ENCODE measurements at regions not wholly inside any gene's neighbourhood (a gene's known extent, or its start where the extent isn't known, plus 50 kb on each side); places are given as distances from the start of the nearest gene placed in this dataset.

DNA sequence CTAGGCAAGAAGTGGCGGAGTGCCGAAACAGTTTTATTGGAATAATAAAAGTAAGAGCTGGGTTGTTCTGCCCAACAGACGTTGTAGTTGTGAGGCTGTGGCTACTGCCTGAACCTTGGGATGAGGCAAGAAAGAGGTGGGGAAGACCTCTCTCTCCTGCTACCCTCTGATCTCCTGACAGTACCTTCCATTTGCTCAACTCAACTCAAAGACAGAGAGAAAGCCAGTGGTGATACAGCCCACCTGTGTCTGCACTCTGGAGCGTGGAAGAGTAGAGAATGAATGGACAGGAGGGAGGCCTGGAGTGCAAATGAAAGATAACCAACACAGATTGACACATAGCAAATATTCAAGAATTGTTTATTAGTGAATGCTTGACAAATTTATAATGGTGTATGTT, 590.3 kb downstream of the NYAP2 start:
- ChIA-PET CTCF (interaction anchor here (0.6 kb wide), 1 partner anchor 22 kb away, joined by 3 read pairs; no protein-coding TSS in a partner anchor), POLR2A (no interaction called here)
- TF ChIP-seq ATOH8 (CRISPR knock-in tag; IDR thresholded peaks at IDR 0.05; ENCODE audit: low read depth): no peak
- no peak for TF ChIP-seq FOSB (CRISPR knock-in tag; IDR thresholded peaks at IDR 0.05)
- TF ChIP-seq ESRRA (IDR thresholded peaks at IDR 0.05; ENCODE audit: borderline replicate concordance, low read length): no peak
- no peak for TF ChIP-seq KDM5A (IDR thresholded peaks at IDR 0.05)
- no peak for TF ChIP-seq HEYL (CRISPR knock-in tag; IDR thresholded peaks at IDR 0.05)
- no peak for TF ChIP-seq CHD2 (IDR thresholded peaks at IDR 0.05; ENCODE audit: low read length, partially characterized antibody)
- no peak for TF ChIP-seq USF2 (IDR thresholded peaks at IDR 0.05)
- TF ChIP-seq, protein P1, sequence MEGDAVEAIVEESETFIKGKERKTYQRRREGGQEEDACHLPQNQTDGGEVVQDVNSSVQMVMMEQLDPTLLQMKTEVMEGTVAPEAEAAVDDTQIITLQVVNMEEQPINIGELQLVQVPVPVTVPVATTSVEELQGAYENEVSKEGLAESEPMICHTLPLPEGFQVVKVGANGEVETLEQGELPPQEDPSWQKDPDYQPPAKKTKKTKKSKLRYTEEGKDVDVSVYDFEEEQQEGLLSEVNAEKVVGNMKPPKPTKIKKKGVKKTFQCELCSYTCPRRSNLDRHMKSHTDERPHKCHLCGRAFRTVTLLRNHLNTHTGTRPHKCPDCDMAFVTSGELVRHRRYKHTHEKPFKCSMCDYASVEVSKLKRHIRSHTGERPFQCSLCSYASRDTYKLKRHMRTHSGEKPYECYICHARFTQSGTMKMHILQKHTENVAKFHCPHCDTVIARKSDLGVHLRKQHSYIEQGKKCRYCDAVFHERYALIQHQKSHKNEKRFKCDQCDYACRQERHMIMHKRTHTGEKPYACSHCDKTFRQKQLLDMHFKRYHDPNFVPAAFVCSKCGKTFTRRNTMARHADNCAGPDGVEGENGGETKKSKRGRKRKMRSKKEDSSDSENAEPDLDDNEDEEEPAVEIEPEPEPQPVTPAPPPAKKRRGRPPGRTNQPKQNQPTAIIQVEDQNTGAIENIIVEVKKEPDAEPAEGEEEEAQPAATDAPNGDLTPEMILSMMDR (IDR thresholded peaks at IDR 0.05): no peak
- no peak for TF ChIP-seq GATA3 (IDR thresholded peaks at IDR 0.05; ENCODE audit: borderline replicate concordance)
- no peak for TF ChIP-seq NR3C1 (IDR thresholded peaks at IDR 0.05)
- no peak for TF ChIP-seq ZC3H11A (IDR thresholded peaks at IDR 0.05)
- TF ChIP-seq EP300 (IDR thresholded peaks at IDR 0.05): no peak
- TF ChIP-seq TFCP2L1 (CRISPR knock-in tag; IDR thresholded peaks at IDR 0.05): no peak
- no peak for TF ChIP-seq HOXB5 (CRISPR knock-in tag; IDR thresholded peaks at IDR 0.05)
- no peak for TF ChIP-seq KDM1A (IDR thresholded peaks at IDR 0.05; ENCODE audit: low read depth)
- H3K4me1 ChIP-seq: peaks cover under 1% of the 10 kb centered on the region; the same call in 1 of the 3 replicates
- no peak for DNase-seq (ENCODE audit: low read depth in 1 of 2, low spot score in 1 of 2)
- WGBS (ENCODE audit: missing lambda C conversion rate): 95% methylated on average over 4 of the region's 4 CpGs
- no peak overlapping the region for H3K27ac ChIP-seq
- no peak overlapping the region for H3K4me2 ChIP-seq
- H3K4me3 ChIP-seq: no peak overlapping the region
- no peak for ATAC-seq
- no peak for FAIRE-seq
- no peaks in the 10 kb centered on the region for H3K9me3 ChIP-seq

- POLR2A ChIA-PET: no interaction called here
- CTCF ChIA-PET: interaction anchor here (0.7 kb wide), 1 partner anchor 13 kb away, joined by 3 read pairs; no protein-coding TSS in a partner anchor
Measured at GRCh38 chr2:225980372-225980771, 580.9 kb downstream of the NYAP2 start.

More at GRCh38 chr2:225980372-225980771, 580.9 kb downstream of the NYAP2 start:
- no peak overlapping the region for H3K4me2 ChIP-seq
- WGBS (ENCODE audit: missing lambda C conversion rate): 81% methylated on average over 7 of the region's 7 CpGs
- no peak for FAIRE-seq
- H3K9me3 ChIP-seq: peaks cover 2% of the 10 kb centered on the region; the same call in 1 of the 3 replicates
- no peak for ATAC-seq
- TF ChIP-seq EHF (CRISPR knock-in tag; IDR thresholded peaks at IDR 0.05) (no peak), JUNB (IDR thresholded peaks at IDR 0.05) (no peak), BHLHE40 (IDR thresholded peaks at IDR 0.05; ENCODE audit: low read depth, low read length) (no peak), CBX2 (IDR thresholded peaks at IDR 0.05; ENCODE audit: borderline replicate concordance, low read depth) (no peak), MAX (IDR thresholded peaks at IDR 0.05) (no peak), HOXB13 (CRISPR knock-in tag; IDR thresholded peaks at IDR 0.05; ENCODE audit: low read depth) (no peak), JUN (IDR thresholded peaks at IDR 0.05) (no peak), ZC3H11A (IDR thresholded peaks at IDR 0.05) (no peak), ZSCAN20 (CRISPR knock-in tag; IDR thresholded peaks at IDR 0.05) (no peak), RARB (CRISPR knock-in tag; IDR thresholded peaks at IDR 0.05) (no peak), REST (IDR thresholded peaks at IDR 0.05) (no peak)
- TF ChIP-seq, protein P2, sequence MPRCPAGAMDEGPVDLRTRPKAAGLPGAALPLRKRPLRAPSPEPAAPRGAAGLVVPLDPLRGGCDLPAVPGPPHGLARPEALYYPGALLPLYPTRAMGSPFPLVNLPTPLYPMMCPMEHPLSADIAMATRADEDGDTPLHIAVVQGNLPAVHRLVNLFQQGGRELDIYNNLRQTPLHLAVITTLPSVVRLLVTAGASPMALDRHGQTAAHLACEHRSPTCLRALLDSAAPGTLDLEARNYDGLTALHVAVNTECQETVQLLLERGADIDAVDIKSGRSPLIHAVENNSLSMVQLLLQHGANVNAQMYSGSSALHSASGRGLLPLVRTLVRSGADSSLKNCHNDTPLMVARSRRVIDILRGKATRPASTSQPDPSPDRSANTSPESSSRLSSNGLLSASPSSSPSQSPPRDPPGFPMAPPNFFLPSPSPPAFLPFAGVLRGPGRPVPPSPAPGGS (IDR thresholded peaks at IDR 0.05): no peak
- H3K4me1 ChIP-seq: no peaks in the 10 kb centered on the region
- H3K4me3 ChIP-seq: no peak overlapping the region
- no peak overlapping the region for H3K27ac ChIP-seq
- no peak for DNase-seq (ENCODE audit: low read depth in 1 of 2, low spot score in 1 of 2)

Measured in A549 (cell line).